Fibroblast of villous mesenchyme (primary cell): ENCODE measurements at regions not wholly inside any gene's neighbourhood (a gene's known extent, or its start where the extent isn't known, plus 50 kb on each side); places are given as distances from the start of the nearest gene placed in this dataset.

ENCODE experiments used
- DNase-seq: peaks from one replicate; pipeline ENCODE4 v3.0.0-alpha.2; 2010; ENCODE audit warnings: low read depth
- H3K4me3 ChIP-seq: 2 replicates; pipeline ENCODE4 v1.5.1; 2011; ENCODE audit warnings: low read depth, mild to moderate bottlenecking, low read length
- TF ChIP-seq, protein P1 (sequence below): IDR thresholded peaks from 2 replicates; pipeline ENCODE4 v1.5.1; 2012; ENCODE audit warnings: low read depth, mild to moderate bottlenecking, low read length; ENCODE audit not compliant: insufficient read depth

DNA sequence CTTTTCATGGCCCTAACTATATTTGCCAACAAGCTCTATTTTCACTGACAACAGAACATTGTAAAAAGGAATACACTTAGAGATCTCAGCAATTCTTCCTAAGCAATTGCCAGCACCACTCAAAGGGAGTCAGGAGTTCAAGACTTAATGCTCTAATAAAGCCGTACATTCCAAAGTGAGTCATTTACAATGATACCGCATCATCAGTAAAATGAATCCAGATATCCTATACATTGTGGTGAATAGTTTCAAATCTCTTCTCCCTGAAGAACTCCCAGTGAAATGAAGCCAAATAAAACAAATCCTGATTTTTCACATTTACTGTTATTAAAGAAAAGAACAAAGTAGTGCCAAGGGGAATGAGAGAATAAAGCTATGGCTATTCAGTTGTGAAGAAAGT, 2898.7 kb upstream of the PCDH20 start:
- no peak overlapping the region for H3K4me3 ChIP-seq
- TF ChIP-seq, protein P1, sequence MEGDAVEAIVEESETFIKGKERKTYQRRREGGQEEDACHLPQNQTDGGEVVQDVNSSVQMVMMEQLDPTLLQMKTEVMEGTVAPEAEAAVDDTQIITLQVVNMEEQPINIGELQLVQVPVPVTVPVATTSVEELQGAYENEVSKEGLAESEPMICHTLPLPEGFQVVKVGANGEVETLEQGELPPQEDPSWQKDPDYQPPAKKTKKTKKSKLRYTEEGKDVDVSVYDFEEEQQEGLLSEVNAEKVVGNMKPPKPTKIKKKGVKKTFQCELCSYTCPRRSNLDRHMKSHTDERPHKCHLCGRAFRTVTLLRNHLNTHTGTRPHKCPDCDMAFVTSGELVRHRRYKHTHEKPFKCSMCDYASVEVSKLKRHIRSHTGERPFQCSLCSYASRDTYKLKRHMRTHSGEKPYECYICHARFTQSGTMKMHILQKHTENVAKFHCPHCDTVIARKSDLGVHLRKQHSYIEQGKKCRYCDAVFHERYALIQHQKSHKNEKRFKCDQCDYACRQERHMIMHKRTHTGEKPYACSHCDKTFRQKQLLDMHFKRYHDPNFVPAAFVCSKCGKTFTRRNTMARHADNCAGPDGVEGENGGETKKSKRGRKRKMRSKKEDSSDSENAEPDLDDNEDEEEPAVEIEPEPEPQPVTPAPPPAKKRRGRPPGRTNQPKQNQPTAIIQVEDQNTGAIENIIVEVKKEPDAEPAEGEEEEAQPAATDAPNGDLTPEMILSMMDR = no peak
- peak; percentile 2 for DNase-seq

DNA sequence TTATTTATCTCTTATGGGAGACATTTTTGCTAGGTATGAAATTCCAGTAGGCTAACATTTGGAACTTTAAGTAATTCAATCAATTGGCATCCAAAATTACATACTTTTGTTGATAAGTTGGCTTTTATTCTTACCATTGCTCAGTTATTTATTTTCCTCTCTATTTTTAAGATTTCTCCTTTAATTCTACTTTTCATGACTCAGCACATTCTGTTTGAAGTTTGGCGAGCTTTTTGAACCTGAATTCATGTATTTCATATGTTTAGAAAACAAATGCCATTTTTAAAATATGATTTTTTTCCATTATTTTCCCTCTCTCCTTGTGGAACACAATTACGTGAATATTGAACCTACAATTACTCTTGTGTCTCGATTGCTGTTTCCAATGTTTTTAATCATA, 2896.3 kb upstream of the PCDH20 start:
- TF ChIP-seq, protein P1 = no peak
- no peak overlapping the region for H3K4me3 ChIP-seq
- DNase-seq = no peak

DNA sequence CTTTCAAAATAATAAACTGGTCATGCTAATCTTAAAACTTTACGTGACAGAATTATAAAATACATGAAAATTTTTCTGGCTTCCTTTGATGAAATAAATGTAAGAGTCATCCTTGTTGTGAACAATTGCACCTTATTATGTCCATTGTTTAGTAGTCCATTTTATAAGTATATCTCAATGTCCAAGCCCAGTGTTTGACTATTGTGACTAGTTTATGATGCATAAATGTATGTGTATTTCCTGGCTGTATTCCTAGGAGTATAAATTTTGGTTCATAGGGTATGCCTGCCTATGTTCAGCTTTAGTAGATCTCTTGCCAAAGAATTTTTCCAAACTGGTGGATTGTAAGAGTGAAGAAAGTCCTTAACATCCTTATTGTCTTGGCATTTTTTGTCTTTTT, 2895.5 kb upstream of the PCDH20 start:
- DNase-seq = no peak
- TF ChIP-seq, protein P1 = no peak
- no peak overlapping the region for H3K4me3 ChIP-seq

DNA sequence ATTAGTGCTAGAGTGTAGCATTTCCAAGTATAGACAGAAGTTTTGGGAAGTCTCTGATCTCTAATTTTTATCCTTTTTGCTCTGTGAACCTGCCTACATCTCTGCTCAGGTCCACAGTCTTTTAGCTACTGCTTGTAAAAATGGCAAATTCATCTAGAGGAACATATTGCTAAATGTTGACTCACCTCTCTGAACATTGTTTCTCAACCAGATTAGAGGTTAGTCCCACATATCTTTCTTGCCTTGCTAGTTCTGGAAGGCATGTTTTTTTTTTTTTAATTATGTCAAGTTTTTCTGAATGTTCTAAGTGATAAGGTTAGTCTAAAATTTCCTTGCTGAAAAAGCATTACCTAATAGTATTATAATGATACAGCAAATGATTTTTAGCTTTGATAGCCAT, 2889.6 kb upstream of the PCDH20 start:
- DNase-seq = no peak
- TF ChIP-seq, protein P1 = no peak
- H3K4me3 ChIP-seq = no peak overlapping the region

DNA sequence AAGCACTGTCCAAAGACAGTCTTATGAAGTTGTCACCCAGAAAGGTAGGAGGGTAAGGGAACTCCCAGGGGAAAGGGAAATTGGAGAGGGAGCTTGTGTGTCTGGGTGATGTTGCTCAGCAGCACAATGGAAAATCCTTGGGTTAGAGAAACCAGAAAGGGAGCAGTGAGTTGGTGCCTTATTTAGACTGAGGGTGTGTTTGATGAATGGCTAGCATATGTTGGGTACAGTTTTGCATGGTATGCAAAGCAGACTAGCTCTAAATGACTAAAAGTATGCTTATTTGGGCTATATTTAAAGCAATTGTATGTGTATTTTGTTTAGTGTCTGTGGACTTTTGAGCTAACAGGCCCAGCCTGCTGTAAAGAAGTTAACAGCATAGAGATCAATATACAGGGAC, 2884.6 kb upstream of the PCDH20 start:
- TF ChIP-seq, protein P1 = no peak
- H3K4me3 ChIP-seq = no peak overlapping the region
- DNase-seq = no peak

DNA sequence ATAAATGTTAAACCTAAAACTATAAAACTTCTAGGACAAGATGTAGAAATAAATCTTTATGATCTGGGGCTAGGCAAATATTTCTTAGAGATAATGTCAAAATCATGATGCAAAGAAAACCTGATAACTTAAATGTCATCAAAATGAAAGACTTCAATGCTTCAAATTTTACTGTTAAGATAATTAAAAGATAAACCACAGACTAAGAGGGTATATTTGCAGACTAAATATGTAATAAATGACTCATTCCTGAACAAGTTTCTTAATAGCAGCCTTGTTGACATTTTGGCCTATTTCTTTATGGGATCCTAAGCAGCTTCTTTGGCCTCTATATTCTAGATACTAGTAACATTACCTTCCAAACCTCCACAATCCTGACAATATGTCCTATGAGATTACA, 2878.3 kb upstream of the PCDH20 start:
- peak; percentile 3 for DNase-seq
- TF ChIP-seq, protein P1 = no peak
- no peak overlapping the region for H3K4me3 ChIP-seq

DNA sequence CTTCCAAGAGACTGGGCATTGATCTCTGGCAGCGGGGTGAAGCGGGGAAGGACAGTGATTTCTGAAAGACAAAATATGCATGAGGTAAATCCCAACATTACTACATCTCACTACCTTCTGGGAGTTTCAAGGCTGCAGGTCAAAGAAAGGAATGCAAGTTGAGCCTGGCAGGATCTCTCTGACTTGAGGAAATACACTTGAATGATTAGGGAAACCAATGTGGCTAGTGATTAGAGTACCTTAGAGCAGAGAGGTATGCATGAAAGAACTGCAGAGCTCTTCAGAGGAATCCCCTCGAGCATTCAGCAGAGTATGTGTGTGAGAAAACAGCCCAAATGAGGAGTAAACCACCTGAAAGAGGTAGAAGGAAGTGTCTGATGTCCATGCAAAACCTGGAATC, 2874.1 kb upstream of the PCDH20 start:
- DNase-seq = no peak
- H3K4me3 ChIP-seq = no peak overlapping the region
- TF ChIP-seq, protein P1 = no peak
